Neuron (in vitro differentiated cells): ENCODE measurements at regions not wholly inside any gene's neighbourhood (a gene's known extent, or its start where the extent isn't known, plus 50 kb on each side); places are given as distances from the start of the nearest gene placed in this dataset.

Experiments
- H2AFZ ChIP-seq: one replicate; pipeline ENCODE4 v1.6.1; 2013; ENCODE audit warnings: low read depth, mild to moderate bottlenecking, inconsistent platforms, low read length, moderate library complexity
- H3K27me3 ChIP-seq: one replicate; pipeline ENCODE4 v1.6.1; 2013; ENCODE audit warnings: low read length; ENCODE audit not compliant: insufficient read depth
- H3K36me3 ChIP-seq: one replicate; pipeline ENCODE4 v1.6.1; 2013; ENCODE audit warnings: low read length; ENCODE audit not compliant: insufficient read depth
- H3K4me1 ChIP-seq: one replicate; pipeline ENCODE4 v1.6.1; 2013; ENCODE audit warnings: low read length; ENCODE audit not compliant: insufficient read depth
- H3K4me3 ChIP-seq: 2 replicates; pipeline ENCODE4 v1.5.1; 2013; ENCODE audit warnings: mild to moderate bottlenecking, low read length, moderate library complexity
- H3K9me3 ChIP-seq: one replicate; pipeline ENCODE4 v1.6.1; 2013; ENCODE audit warnings: low read length

- H3K27me3 ChIP-seq, result no peaks in the 10 kb centered on the region
- peaks cover 9% of the 10 kb centered on the region for H3K4me1 ChIP-seq
- H3K36me3 ChIP-seq, result no peaks in the 10 kb centered on the region
- no peaks in the 10 kb centered on the region for H3K9me3 ChIP-seq
- H3K4me3 ChIP-seq, result no peak overlapping the region
- no peak overlapping the region for H2AFZ ChIP-seq
These were observed 95.9 kb upstream of the SPRY4 start for GRCh38 chr5:142420561-142421227.

- no peak overlapping the region for H2AFZ ChIP-seq
- no peaks in the 10 kb centered on the region for H3K4me1 ChIP-seq
- no peaks in the 10 kb centered on the region for H3K27me3 ChIP-seq
- no peaks in the 10 kb centered on the region for H3K9me3 ChIP-seq
- H3K4me3 ChIP-seq, result no peak overlapping the region
- no peaks in the 10 kb centered on the region for H3K36me3 ChIP-seq
These were observed 87.8 kb upstream of the SPRY4 start for GRCh38 chr5:142412581-142412980.

- Histone ChIP-seq H3K4me1 (no peaks in the 10 kb centered on the region), H3K36me3 (no peaks in the 10 kb centered on the region), H3K9me3 (no peaks in the 10 kb centered on the region), H3K27me3 (no peaks in the 10 kb centered on the region), H3K4me3 (no peak overlapping the region), H2AFZ (no peak overlapping the region)
These were observed 87.0 kb upstream of the SPRY4 start for GRCh38 chr5:142411656-142412425.

GRCh38 chr5:142411103-142411502 lies 86.3 kb upstream of the SPRY4 start:
- H2AFZ ChIP-seq, result no peak overlapping the region
- H3K9me3 ChIP-seq, result no peaks in the 10 kb centered on the region
- no peaks in the 10 kb centered on the region for H3K4me1 ChIP-seq
- H3K4me3 ChIP-seq, result no peak overlapping the region
- no peaks in the 10 kb centered on the region for H3K36me3 ChIP-seq
- no peaks in the 10 kb centered on the region for H3K27me3 ChIP-seq

GRCh38 chr5:142408981-142409481 lies 84.2 kb upstream of the SPRY4 start:
- H3K9me3 ChIP-seq, result no peaks in the 10 kb centered on the region
- H2AFZ ChIP-seq, result no peak overlapping the region
- no peaks in the 10 kb centered on the region for H3K27me3 ChIP-seq
- no peaks in the 10 kb centered on the region for H3K36me3 ChIP-seq
- H3K4me3 ChIP-seq, result no peak overlapping the region
- H3K4me1 ChIP-seq, result no peaks in the 10 kb centered on the region

GRCh38 chr5:142408536-142408935 lies 83.7 kb upstream of the SPRY4 start:
- no peaks in the 10 kb centered on the region for H3K36me3 ChIP-seq
- no peaks in the 10 kb centered on the region for H3K4me1 ChIP-seq
- no peaks in the 10 kb centered on the region for H3K27me3 ChIP-seq
- H3K9me3 ChIP-seq, result no peaks in the 10 kb centered on the region
- no peak overlapping the region for H3K4me3 ChIP-seq
- no peak overlapping the region for H2AFZ ChIP-seq

- no peak overlapping the region for H2AFZ ChIP-seq
- H3K4me1 ChIP-seq, result no peaks in the 10 kb centered on the region
- H3K27me3 ChIP-seq, result no peaks in the 10 kb centered on the region
- no peaks in the 10 kb centered on the region for H3K9me3 ChIP-seq
- no peak overlapping the region for H3K4me3 ChIP-seq
- no peaks in the 10 kb centered on the region for H3K36me3 ChIP-seq
These were observed 81.1 kb upstream of the SPRY4 start for GRCh38 chr5:142405814-142406395.

- H3K36me3 ChIP-seq, result no peaks in the 10 kb centered on the region
- H3K9me3 ChIP-seq, result no peaks in the 10 kb centered on the region
These were observed 80.2 kb upstream of the SPRY4 start for GRCh38 chr5:142405023-142405422.

GRCh38 chr5:142404046-142404477 lies 79.2 kb upstream of the SPRY4 start:
- Histone ChIP-seq H3K4me3 (no peak overlapping the region), H3K36me3 (no peaks in the 10 kb centered on the region), H2AFZ (no peak overlapping the region), H3K4me1 (no peaks in the 10 kb centered on the region), H3K9me3 (no peaks in the 10 kb centered on the region), H3K27me3 (no peaks in the 10 kb centered on the region)

More at GRCh38 chr5:142405023-142405422, 80.2 kb upstream of the SPRY4 start:
- Histone ChIP-seq H3K4me3 (no peak overlapping the region), H3K27me3 (no peaks in the 10 kb centered on the region), H3K4me1 (no peaks in the 10 kb centered on the region), H2AFZ (no peak overlapping the region)

- no peak overlapping the region for H2AFZ ChIP-seq
- no peaks in the 10 kb centered on the region for H3K27me3 ChIP-seq
- H3K9me3 ChIP-seq, result no peaks in the 10 kb centered on the region
- H3K4me3 ChIP-seq, result no peak overlapping the region
- H3K36me3 ChIP-seq, result no peaks in the 10 kb centered on the region
- no peaks in the 10 kb centered on the region for H3K4me1 ChIP-seq
These were observed 78.8 kb upstream of the SPRY4 start for GRCh38 chr5:142403583-142403982.

- H3K4me3 ChIP-seq, result no peak overlapping the region
- H3K27me3 ChIP-seq, result no peaks in the 10 kb centered on the region
- no peaks in the 10 kb centered on the region for H3K9me3 ChIP-seq
- H3K4me1 ChIP-seq, result no peaks in the 10 kb centered on the region
- no peak overlapping the region for H2AFZ ChIP-seq
- no peaks in the 10 kb centered on the region for H3K36me3 ChIP-seq
These were observed 78.0 kb upstream of the SPRY4 start for GRCh38 chr5:142402752-142403318.

- H3K27me3 ChIP-seq, result no peaks in the 10 kb centered on the region
- no peak overlapping the region for H3K4me3 ChIP-seq
- no peaks in the 10 kb centered on the region for H3K36me3 ChIP-seq
- peaks cover 8% of the 10 kb centered on the region for H3K9me3 ChIP-seq
- H2AFZ ChIP-seq, result no peak overlapping the region
- no peaks in the 10 kb centered on the region for H3K4me1 ChIP-seq
These were observed 75.6 kb upstream of the SPRY4 start for GRCh38 chr5:142400415-142400814.

- Histone ChIP-seq H3K9me3 (peaks cover 8% of the 10 kb centered on the region), H3K27me3 (no peaks in the 10 kb centered on the region), H3K36me3 (no peaks in the 10 kb centered on the region), H2AFZ (no peak overlapping the region), H3K4me3 (no peak overlapping the region), H3K4me1 (no peaks in the 10 kb centered on the region)
These were observed 75.1 kb upstream of the SPRY4 start for GRCh38 chr5:142399891-142400290.
